ENCODE measurements at regions not wholly inside any gene's neighbourhood (a gene's known extent, or its start where the extent isn't known, plus 50 kb on each side); places are given as distances from the start of the nearest gene placed in this dataset.

- CTCF ChIA-PET (ENCODE audit: low intra/inter-chr PET ratio), result no interaction called here
- WGBS (ENCODE audit: insufficient coverage, low coverage, missing lambda C conversion rate), result 3% methylated on average over 4 of the region's 4 CpGs
- in situ Hi-C loops (cut with MboI), result no loop called here
- no peak overlapping the region for H3K4me3 ChIP-seq
- H3K9ac ChIP-seq (ENCODE audit: insufficient read depth in 1 of 2, low read depth in 2 of 2, low read length in 2 of 2), result no peak overlapping the region
- H3K27me3 ChIP-seq (ENCODE audit: control insufficient read depth in 2 of 2, insufficient read depth in 2 of 2, low read length in 2 of 2), result no peaks in the 10 kb centered on the region
- no peaks in the 10 kb centered on the region for H3K79me2 ChIP-seq (ENCODE audit: control insufficient read depth, insufficient read depth, low read length)
- intact Hi-C loops (cut with micrococcal nuclease), result no loop called here
- TF ChIP-seq NFXL1 (CRISPR knock-in tag; IDR thresholded peaks at IDR 0.05) (no peak), SMARCB1 (IDR thresholded peaks at IDR 0.05; ENCODE audit: insufficient read length, low read depth) (no peak), FOS (IDR thresholded peaks at IDR 0.05; ENCODE audit: extremely low read depth, insufficient read length) (no peak), TFAM (CRISPR knock-in tag; conservative IDR thresholded peaks at IDR 0.05) (no peak), GTF2A2 (tag; IDR thresholded peaks at IDR 0.05) (no peak), XRCC5 (IDR thresholded peaks at IDR 0.05; ENCODE audit: low read depth, low read length) (no peak), HMG20B (CRISPR knock-in tag; IDR thresholded peaks at IDR 0.05) (no peak), ZNF639 (CRISPR knock-in tag; conservative IDR thresholded peaks at IDR 0.05 in 1 of 2, IDR thresholded peaks at IDR 0.05 in 1 of 2) (no peak), ESRRB (CRISPR knock-in tag; IDR thresholded peaks at IDR 0.05; ENCODE audit: borderline replicate concordance) (no peak), ZNF830 (CRISPR knock-in tag; IDR thresholded peaks at IDR 0.05) (no peak), FOXO4 (CRISPR knock-in tag; IDR thresholded peaks at IDR 0.05) (no peak), HNRNPL (IDR thresholded peaks at IDR 0.05; ENCODE audit: low read depth, low read length) (no peak)
- H2AFZ ChIP-seq (ENCODE audit: low read depth, low read length), result no peak overlapping the region
- no peak overlapping the region for H3K4me2 ChIP-seq (ENCODE audit: insufficient read depth, low read length)
- no peaks in the 10 kb centered on the region for H4K20me1 ChIP-seq (replicated peaks; ENCODE audit: control insufficient read depth, insufficient read depth, low read length)
- H3K9me3 ChIP-seq (replicated peaks; ENCODE audit: control insufficient read depth, insufficient read depth, low read depth, low read length), result no peaks in the 10 kb centered on the region
- no peak overlapping the region for H3K27ac ChIP-seq (ENCODE audit: extremely low read depth, low read depth, low read length)
- no peaks in the 10 kb centered on the region for H3K9me1 ChIP-seq (ENCODE audit: control insufficient read depth, insufficient read depth, low read length)
- no peaks in the 10 kb centered on the region for H3K36me3 ChIP-seq (ENCODE audit: control insufficient read depth, insufficient read depth, low read length)
- FAIRE-seq, result no peak
- no peak for DNase-seq (ENCODE audit: extremely low read depth in 1 of 4, low spot score in 3 of 4)
- BruUV-seq (replicated peaks), result no TSS peak
- POLR2A ChIA-PET, result no interaction called here
- H3K4me1 ChIP-seq (replicated peaks in 1 of 2; ENCODE audit: control insufficient read depth in 2 of 2, insufficient read depth in 2 of 2, low read length in 2 of 2), result no peaks in the 10 kb centered on the region
- no peak for ATAC-seq
Measured at GRCh38 chr9:80158554-80159170, 586.9 kb downstream of the TLE4 start.
